Head of caudate nucleus (tissue), 42 donors: ENCODE measurements at regions not wholly inside any gene's neighbourhood (a gene's known extent, or its start where the extent isn't known, plus 50 kb on each side); places are given as distances from the start of the nearest gene placed in this dataset.
"Not testable (repeated sequence)": the region's sequence is repeated elsewhere in the genome, so short reads cannot be mapped to it uniquely, and the experiment has no call there.

Experiments used
- DNase-seq, 42 donors: peaks; one replicate each; pipeline versions ENCODE4 v3.0.0 to v3.0.0-alpha.2; 2020 to 2021; ENCODE audit warnings: mixed read lengths in 7 of 42
- intact Hi-C: fragments of 100-400 bp; cut with DNase I; formaldehyde crosslinking; loops from one replicate; pipeline ENCODE4 v1.15.0; 2022

DNA sequence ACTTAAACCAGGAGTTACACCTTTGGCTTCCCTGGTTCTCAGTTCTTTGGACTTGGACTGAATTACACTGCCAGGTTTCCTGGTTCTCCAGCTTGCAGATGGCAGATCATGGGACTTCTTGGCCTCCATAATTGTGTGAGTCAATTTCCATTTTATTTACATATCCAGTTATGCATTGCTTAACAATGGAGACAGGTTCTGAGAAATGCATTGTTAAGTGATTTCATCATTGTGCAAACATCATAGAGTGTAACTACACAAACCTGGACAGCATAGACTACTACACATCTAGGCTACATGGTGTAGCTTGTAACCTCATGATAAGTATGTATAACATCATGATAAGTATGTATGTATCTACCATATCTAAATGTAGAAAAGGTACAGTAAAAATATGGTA lies 276.1 kb upstream of the BTG1 start:
- intact Hi-C loops: no loop called here

DNA sequence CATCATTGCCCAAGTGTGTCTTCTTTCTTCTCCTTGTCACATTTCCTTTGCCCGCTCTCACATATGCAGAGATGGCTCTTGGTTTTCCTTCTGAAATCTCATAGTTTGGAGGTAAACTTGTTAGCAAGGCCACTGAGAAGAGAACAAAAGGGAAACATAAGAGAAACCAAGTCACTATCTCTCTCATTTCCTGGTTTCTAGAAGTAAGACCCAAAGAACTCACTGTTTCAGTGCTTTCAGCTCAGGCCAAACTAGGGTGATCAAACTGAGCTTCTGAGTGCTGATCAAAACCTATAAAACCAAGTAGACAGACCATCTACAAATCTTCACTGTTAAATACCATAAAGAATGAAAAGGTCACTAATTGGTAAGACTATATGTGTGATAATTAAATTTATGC lies 275.4 kb upstream of the BTG1 start:
- intact Hi-C loops: no loop called here

More for the DNA sequence above, 276.1 kb upstream of the BTG1 start:
- DNase-seq: no peak

DNA sequence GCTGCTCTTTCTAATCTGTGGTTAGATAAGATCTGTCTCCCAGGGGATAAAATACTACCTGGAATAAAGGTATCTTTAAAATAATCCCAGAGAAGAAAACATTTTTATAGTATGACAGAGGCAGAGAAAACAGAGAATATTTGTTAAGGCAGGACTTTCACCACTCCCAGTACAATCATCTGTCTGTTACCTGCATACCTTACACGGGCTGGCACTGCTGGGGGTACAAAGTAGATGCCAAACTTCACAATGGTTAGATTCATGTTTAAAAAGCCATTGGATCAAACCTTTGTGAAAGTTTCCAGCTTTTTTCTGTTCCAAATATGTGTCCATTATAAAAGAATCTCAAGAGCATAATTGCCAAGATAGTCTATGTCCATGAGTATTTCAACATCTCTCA lies 273.6 kb upstream of the BTG1 start:
- intact Hi-C loops: no loop called here
- DNase-seq: no peak

More for the DNA sequence above, 275.4 kb upstream of the BTG1 start:
- DNase-seq: no peak

DNA sequence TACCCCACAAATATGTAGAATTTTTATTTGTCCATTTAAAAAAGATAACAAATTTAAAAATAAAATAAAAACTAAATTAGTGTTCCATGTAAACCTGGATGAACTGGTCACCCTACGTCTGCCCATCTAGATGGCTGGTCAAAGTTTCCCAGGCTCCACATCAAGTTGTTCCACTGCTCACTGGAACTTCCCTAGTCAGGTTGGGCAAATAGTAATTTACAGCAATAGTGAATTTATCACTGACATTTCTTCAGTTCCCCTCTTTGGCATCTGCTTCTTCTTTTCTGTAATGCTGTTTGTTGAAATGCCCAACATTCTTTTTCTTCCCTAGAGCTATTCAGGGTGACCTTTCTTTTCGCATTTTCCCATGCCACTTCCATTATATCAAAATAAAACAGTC lies 272.7 kb upstream of the BTG1 start:
- DNase-seq: no peak
- intact Hi-C loops: no loop called here

DNA sequence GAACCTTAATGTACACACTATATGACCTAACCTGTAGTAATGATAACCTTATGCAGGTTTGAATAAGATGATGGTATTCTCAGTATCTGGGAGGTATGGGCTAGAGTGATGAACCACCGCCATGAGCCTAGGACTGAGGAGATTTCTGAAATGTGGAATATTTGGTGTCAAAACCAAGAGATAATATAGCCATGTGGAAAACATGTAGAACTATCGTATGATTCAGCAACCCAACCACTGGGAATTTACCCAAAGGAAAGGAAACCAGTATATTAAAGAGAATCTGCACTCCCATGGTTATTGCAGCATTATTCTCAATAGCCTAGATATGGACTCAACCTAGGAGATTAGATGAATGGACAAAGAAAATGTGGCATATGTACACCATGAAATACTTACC lies 271.7 kb upstream of the BTG1 start:
- no peak for DNase-seq
- intact Hi-C loops: no loop called here

DNA sequence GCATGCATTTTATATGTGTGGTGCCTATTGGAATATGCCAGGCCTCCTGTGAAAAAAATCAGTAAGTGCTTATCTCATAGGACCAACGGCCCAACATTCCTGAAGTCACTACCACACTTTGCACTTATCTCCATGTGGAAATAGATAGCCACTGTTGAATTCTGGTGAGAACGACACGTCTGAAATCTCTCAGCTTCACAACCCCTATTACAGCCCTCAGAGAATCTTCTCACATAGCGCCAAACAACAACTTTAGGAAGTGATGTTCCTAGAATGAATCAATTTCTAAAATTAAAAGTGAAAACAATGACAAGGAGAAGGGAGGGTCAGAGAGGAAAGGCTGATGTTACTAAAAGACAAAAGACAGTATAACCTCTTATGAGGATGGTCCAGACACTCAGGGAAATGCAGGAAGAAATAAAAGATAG lies 270.8 kb upstream of the BTG1 start:
- intact Hi-C loops: no loop called here
- DNase-seq: no peak

DNA sequence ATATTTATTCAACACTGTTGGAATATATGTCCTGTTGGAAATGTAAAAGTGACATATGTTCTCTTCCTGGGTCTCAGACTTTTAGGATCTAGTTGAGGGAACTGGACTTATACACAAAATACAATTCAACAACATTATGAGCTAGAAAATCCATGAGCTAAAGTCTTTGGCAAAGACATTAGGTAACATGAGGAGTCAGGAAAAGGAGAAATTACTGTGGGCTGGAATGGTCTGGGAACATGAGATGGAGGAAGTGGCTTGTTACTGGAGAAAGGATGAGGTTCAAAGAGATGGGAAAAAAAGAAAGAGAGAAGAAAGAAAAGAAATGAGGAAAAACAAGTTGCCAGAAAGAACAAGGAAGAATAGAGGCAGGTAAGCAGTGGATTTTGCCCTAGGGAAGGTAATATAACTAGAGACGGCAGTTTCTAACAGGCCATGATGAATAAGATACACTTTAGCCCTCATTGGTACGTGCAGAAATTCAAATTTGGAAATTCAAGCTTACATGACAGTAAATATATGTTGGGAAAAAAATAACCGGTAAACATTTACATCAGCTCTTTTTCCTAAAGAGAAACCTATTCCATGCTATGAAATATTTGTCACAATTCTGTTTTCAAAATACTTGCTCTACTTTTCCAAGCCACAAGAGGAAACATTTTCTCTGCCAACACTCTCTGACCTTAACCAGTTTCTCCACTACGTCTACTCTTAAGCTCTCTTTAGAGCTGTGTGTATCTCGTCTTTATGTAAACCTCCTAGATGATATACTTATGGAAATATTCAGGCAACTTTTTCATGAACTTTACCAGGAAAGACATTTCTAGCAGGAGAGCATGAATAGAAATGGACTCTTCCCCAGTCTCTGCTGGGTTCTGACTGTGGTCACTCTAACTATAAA lies 268.8 kb upstream of the BTG1 start:
- DNase-seq: no peak
- intact Hi-C loops: no loop called here

DNA sequence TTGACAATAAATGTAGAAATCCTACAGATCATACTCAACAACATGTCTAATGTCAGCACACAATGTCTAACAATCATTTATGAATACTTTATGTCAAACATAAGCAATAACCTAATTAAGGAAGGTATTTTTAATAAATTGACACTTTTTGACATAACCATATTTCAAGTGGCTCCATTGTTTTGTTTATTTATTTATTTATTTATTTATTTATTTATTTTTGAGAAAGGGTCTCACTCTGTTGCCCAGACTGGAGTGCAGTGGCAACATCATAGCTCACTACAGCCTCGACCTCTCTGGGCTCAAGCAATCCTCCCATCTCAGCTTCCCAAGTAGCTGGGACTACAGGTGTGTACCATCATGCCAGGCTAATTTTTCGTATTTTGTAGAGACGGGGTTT lies 267.6 kb upstream of the BTG1 start:
- no peak for DNase-seq
- intact Hi-C loops: no loop called here

DNA sequence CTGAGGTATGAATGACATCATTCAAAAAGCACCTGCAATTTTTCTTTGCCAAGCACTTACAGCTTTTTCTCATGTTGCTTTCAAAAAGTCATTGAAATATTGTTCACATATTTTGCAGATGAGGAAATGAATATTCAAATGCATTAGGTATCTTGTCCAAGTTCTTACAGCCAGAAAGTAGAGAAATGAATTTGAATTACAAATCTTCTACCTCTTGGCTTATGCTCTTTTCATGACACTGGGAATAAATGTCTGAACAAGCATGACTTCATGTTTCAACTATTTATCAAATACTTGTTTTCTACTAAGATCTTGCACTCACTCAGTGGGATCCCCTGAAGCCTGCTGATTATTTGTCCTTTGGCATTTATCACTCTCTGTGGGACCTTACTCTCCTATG lies 267.2 kb upstream of the BTG1 start:
- DNase-seq: no peak
- intact Hi-C loops: no loop called here

DNA sequence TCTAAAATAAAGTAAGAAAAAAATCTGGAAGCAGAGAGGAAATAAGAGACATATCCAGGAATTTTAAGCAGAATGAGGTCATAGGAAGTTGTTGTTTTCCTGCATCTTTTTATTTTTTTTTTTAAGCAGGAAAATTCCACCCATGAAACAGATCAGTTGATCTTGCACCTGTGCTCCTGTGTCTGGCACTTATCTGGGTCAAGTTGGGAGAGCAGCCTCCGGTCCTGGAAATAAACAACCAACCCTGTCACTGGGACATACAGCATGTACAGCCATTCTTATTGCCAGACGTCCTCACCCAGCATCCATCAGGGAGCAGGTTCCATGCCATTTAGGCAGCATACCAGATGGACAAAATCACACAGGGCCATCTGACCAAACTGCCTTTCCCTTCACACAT lies 266.0 kb upstream of the BTG1 start:
- intact Hi-C loops: no loop called here
- DNase-seq: no peak

DNA sequence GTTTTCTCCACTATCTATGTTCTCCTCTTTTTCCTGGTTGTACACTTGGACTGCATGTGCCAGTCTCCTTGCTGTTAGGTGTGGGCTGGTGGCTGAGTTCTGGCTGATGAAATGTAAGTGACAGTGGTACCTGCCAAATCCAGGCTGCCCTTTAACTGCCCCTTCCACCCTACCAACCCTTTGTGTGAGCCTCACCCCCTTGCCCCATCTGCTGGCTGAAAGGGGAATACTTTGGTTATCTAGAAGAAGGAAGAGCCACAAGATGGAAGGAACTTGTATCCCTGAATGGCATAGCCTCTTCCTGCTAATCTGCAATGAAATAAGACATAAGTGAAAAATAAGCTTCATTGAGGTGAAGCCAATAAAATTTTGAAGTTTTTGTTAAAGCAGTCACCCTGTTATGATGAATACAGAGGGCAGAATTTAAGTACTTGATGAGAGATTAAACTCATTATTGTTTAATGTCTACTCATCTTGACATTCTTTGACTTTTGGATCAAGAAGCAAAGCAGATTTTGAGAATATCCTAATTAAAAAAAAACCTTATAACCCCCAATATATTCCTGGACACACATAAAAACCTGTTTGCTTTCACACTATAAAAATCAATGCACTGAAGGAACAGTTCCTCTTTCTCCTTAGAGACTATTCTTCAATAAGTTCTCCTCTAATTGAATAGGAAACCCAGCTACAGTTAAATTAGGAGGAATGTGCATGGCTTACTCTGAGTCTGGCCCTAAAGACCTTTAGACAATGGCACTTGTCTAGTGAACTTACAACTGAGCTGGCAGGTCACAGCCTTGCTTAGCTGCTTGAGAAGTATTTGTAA lies 262.6 kb upstream of the BTG1 start:
- intact Hi-C loops: no loop called here
- peak in 11 of 42 donors; percentile 8 to 60 (median 17) for DNase-seq

DNA sequence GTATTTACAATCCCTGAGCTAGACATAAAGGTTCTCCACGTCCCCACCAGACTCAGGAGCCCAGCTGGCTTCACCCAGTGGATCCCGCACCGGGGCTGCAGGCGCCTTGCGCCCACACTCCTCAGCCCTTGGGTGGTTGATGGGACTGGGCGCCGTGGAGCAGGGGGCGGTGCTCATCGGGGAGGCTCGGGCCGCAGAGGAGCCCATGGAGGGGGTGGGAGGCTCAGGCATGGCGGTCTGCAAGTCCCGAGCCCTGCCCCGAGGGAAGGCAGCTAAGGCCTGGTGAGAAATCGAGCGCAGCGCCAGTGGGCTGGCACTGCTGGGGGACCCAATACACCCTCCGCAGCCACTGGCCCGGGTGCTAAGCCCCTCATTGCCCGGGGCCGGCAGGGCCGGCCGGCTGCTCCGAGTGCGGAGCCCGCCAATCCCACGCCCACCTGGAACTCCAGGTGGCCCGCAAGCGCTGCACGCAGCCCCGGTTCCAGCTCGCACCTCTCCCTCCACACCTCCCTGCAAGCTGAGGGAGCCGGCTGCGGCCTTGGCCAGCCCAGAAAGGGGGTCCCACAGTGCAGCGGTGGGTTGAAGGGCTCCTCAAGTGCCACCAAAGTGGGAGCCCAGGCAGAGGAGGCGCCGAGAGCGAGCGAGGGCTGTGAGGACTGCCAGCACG lies 260.9 kb upstream of the BTG1 start:
- DNase-seq, intact Hi-C loops: not testable (repeated sequence)

DNA sequence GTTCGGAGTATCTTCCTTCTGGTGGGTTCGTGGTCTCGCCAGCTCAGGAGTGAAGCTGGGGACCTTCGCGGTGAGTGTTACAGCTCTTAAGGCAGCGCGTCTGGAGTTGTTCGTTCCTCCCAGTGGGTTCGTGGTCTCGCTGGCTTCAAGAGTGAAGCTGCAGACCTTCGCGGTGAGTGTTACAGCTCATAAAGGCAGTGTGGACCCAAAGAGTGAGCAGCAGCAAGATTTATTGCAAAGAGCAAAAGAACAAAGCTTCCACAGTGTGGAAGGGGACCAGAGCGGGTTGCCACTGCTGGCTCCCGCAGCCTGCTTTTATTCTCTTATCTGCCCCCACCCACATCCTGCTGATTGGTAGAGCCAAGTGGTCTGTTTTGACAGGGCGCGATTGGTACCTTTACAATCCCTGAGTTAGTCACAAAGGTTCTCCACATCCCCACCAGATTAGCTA lies 260.2 kb upstream of the BTG1 start:
- DNase-seq, intact Hi-C loops: not testable (repeated sequence)

DNA sequence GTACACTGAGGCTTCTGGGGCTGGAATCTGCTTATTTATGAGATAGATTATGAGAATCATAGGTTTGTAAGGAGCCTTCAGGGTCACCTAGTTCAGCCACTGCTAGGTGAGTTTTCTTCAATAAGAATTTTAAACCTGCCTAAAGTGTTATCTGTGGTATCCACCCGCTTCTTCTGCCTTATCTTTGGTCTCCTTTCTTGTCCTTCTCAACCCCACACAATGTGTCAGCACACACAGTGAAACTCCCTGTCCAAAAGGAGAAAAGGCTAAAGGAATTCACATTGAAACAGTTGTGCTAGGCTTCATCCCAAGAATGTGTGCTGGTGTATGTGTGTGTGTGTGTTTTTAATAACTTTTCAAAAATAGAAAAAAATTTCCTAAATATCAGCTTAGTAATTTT lies 259.3 kb upstream of the BTG1 start:
- no peak for DNase-seq
- intact Hi-C loops: no loop called here

DNA sequence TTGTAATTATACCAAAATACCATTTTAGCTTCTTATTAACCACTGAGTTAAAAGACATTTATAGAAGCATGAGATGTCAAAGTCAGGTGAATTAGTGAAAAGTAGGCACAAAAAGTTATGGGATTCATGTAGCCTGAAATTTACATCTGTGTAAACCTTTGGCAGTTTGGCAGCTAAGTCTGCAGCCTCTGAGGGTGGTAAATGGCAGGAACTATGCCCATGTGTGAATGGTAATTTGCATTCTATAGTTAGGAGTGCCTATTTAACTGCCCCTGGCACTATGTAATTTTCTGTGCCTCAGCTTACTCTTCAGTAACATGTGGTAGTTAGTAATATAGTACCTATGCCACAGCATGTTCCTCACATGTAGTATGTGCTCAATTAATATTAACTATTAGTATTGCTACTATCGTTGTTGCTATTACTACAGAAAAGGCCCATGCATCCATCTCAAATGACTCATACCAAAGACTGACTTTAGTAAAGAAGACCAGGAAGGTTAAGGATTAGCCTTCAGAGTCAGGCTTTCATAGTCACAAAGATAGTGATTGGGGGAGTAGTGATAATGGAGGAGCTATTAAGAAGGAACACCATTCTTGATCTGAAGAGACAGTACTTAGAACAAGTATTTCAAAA lies 258.7 kb upstream of the BTG1 start:
- DNase-seq: no peak
- intact Hi-C loops: no loop called here

DNA sequence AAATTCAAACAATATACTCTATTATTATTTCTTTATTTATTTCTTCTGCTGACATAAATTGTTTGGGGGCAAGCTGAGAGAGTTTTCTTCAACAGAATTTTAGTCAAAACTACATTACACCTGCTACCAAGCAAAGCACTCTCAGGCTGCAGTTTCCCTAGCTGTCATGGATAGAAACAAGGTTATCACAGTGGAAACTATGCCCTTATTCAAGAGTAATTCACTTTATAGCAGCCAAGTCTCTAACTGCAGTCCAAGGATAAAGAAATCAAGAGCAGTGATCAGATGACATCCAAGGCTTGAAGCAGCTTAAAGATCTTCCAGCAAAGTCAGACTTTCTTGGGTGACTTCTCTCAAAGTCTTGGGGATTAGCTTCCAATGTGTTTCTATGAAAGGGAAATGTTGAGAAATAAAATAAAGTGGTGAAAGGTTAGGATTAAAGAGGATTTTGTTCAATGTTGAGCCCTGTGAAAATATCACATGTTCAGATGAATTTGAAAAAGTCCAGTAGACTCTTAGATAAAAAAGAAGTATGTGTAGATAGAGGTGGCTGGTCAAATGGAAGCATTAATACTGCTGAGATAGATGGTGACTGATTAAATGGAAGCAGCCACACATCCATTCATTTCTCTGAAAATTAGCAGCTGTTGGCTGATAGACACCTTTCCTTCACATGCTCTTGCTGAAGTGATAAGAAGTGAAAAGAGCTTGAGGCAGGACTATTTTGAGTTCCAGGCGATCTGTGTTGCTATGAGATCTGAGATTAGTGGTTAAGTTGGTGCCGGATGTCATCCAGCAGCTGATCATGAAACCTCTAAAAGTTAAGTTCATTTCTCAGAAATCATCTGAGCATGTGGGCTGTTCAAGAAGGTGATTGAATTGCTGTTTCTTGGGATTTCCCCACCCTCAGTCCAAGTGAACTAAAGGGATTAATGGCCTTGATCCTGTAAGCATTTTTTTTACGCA lies 257.8 kb upstream of the BTG1 start:
- intact Hi-C loops: no loop called here
- no peak for DNase-seq

DNA sequence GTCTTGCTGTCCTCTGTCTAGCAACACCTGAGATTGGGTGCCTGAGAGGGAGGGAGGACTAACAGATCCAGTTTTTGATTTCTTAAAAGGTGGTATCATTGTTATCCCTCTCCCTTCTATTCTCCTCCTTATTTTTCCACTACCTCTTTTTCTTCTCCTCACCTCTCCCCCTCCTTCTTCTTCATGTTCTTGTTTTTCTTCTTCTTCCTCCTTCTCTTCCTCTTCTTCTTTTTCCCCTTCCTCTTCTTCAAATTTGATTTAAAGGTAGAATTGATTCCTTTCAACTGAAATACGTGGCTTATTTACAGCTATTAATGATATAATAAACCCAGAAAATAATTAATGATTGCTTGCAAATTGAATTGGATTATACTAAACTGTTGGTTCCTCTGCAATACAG lies 256.8 kb upstream of the BTG1 start:
- intact Hi-C loops: no loop called here

DNA sequence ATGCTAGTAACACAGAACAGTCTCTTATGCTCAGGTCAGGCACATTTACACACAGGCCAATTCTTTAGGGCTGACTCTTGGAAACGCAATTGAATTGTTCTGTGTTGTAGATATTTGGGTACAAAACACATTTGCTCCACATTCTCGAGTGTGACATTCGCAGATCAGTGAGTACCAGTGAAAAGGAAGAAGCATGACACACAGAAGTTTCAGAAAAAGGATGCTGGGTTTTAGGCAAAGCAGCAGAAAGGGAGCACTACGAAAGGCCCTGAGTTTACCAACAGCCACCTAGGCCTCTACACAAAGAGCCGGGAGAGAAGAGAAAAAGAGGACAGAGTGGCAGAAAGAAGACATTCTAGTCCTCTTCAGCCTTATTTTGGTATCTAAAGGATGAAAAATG lies 254.4 kb upstream of the BTG1 start:
- intact Hi-C loops: no loop called here
- no peak for DNase-seq

More for the DNA sequence above, 256.8 kb upstream of the BTG1 start:
- DNase-seq: no peak
